ENCODE measurements at regions not wholly inside any gene's neighbourhood (a gene's known extent, or its start where the extent isn't known, plus 50 kb on each side); places are given as distances from the start of the nearest gene placed in this dataset.

DNA sequence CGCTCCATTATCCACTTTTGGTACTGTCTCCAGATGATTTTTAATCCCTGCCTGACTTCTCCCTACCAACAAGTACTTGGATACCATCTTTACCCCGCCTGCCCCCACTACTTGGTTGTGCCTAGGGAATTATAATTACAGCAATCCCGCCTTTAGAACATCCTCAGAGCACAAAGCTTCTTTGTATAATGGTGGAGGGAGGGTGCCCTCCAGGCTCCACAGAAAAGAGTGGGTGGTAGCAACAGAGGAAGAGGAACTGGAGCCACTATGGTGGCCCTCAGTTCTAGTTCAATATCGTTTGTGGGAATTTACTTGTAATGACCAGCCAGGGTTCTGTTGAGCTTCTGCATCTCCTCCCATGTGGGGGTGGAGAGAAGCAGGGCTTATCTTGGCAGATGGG, 79.0 kb upstream of the RNF38 start:
- TF ChIP-seq, protein P1, sequence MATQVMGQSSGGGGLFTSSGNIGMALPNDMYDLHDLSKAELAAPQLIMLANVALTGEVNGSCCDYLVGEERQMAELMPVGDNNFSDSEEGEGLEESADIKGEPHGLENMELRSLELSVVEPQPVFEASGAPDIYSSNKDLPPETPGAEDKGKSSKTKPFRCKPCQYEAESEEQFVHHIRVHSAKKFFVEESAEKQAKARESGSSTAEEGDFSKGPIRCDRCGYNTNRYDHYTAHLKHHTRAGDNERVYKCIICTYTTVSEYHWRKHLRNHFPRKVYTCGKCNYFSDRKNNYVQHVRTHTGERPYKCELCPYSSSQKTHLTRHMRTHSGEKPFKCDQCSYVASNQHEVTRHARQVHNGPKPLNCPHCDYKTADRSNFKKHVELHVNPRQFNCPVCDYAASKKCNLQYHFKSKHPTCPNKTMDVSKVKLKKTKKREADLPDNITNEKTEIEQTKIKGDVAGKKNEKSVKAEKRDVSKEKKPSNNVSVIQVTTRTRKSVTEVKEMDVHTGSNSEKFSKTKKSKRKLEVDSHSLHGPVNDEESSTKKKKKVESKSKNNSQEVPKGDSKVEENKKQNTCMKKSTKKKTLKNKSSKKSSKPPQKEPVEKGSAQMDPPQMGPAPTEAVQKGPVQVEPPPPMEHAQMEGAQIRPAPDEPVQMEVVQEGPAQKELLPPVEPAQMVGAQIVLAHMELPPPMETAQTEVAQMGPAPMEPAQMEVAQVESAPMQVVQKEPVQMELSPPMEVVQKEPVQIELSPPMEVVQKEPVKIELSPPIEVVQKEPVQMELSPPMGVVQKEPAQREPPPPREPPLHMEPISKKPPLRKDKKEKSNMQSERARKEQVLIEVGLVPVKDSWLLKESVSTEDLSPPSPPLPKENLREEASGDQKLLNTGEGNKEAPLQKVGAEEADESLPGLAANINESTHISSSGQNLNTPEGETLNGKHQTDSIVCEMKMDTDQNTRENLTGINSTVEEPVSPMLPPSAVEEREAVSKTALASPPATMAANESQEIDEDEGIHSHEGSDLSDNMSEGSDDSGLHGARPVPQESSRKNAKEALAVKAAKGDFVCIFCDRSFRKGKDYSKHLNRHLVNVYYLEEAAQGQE (IDR thresholded peaks at IDR 0.05; ENCODE audit: insufficient read depth in 1 of 2, low read depth in 2 of 2, low read length in 2 of 2) = no peak
- TF ChIP-seq TAF1 (IDR thresholded peaks at IDR 0.05; ENCODE audit: borderline replicate concordance, insufficient read depth, low read length) (no peak), POLR2AphosphoS5 (IDR thresholded peaks at IDR 0.05; ENCODE audit: low read depth, low read length) (no peak), SIN3A (IDR thresholded peaks at IDR 0.05; ENCODE audit: borderline replicate concordance, insufficient read depth, low read length) (no peak), FOXP2 (optimal IDR thresholded peaks at IDR 0.05; ENCODE audit: borderline replicate concordance, extremely low read depth, extremely low read length, insufficient read depth) (no peak)

All from PFSK-1 (cell line).